RWPE1 (cell line): ENCODE measurements at regions not wholly inside any gene's neighbourhood (a gene's known extent, or its start where the extent isn't known, plus 50 kb on each side); places are given as distances from the start of the nearest gene placed in this dataset.

Experiments used
- CTCF ChIA-PET: fragments of 350-600 bp; sonication (Branson Sonifier 250); formaldehyde crosslinking; extraction: SDS; loops from one replicate; lab custom pipeline; 2021; lab: Yijun Ruan, JAX
- POLR2A ChIA-PET: fragments of 400-600 bp; formaldehyde crosslinking; extraction: SDS; loops from one replicate; lab custom pipeline; 2020; ENCODE audit warnings: antibody characterized with exemption; ENCODE audit not compliant: low non-redundant PET; lab: Yijun Ruan, JAX
- DNase-seq: peaks from one replicate; pipeline ENCODE4 v3.0.0; 2012; ENCODE audit warnings: low spot score
- H3K27ac ChIP-seq: fragments of 450-650 bp; 2 replicates; pipeline ENCODE4 v1.5.1; 2017
- CTCF ChIP-seq: fragments of 450-650 bp; conservative IDR thresholded peaks from 2 replicates; pipeline ENCODE4 v1.5.1; 2017; ENCODE audit warnings: low read depth, mild to moderate bottlenecking

- ChIA-PET CTCF (interaction anchor here (0.7 kb wide), 1 partner anchor 24 kb away, joined by 3 read pairs; no protein-coding TSS in a partner anchor), POLR2A (no interaction called here)
- TF ChIP-seq CTCF = no peak
- H3K27ac ChIP-seq = no peak overlapping the region
- DNase-seq = no peak
These were observed 388.9 kb upstream of the JARID2 start for GRCh38 chr6:14857001-14857400.

DNA sequence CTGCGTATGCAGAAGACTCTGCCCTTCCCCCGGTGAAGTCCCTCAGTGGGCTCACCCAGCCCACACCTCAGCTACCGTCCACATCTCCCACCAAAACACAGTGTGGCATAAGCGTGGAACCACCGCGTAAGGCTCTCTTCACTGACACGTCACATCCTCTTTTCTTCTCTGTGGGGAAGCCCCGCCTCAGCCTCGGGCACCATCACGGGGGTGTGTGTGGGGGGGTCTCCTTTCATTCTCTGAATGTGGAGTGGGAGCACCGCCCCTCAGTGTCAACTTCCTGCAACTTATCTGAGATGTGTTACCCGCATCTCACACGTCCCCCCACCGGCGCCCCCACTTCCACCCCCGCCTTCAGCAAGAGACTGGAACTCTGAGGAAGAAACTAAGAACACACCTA lies 388.4 kb upstream of the JARID2 start:
- no peak for TF ChIP-seq CTCF
- no peak overlapping the region for H3K27ac ChIP-seq
- ChIA-PET CTCF (no interaction called here), POLR2A (no interaction called here)
- no peak for DNase-seq

DNA sequence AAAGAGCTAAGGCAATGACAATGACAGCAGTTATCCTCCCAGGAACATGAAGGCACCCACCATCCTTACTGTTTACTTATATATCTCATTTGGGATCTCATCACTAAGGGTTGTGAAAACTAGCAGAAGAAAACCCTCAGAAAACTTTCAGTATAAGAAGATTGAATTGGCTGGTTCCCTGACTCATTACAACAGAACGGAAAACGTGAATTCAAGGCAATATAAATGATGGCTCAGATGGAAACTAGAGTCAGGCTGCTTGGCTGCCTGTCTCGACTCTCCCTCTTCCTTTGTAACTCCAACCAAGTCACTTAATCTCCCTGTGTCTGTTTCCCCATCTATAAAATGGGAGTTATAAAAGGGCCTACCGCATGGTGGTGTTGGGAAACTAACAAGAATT lies 387.1 kb upstream of the JARID2 start:
- CTCF ChIA-PET = no interaction called here
- TF ChIP-seq CTCF = no peak
- DNase-seq = no peak
- H3K27ac ChIP-seq = no peak overlapping the region
- POLR2A ChIA-PET = no interaction called here

GRCh38 chr6:14860774-14861173 lies 385.1 kb upstream of the JARID2 start:
- no peak for DNase-seq
- H3K27ac ChIP-seq = no peak overlapping the region
- POLR2A ChIA-PET = no interaction called here
- no peak for TF ChIP-seq CTCF
- CTCF ChIA-PET = no interaction called here

DNA sequence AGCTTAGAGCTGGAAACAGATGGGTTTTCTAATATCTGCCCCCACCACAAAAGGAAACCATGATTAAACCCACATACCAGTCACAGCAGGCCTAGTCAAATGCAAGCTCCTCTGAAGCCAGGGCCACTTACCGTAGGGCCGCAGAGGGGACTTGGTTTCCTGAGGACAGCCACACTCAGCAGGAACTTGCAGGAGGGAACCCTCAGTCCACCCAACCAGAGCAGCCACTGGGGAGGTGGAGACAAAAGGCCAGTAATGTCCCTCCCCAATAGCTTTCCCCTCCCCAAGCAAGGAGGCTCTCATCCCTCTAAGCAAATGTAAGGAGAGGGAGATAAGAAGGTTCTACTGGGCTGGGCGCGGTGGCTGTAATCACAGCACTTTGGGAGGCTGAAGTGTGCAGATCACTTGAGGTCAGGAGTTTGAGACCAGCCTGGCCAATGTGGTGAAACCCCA lies 384.4 kb upstream of the JARID2 start:
- DNase-seq = no peak
- TF ChIP-seq CTCF = no peak
- H3K27ac ChIP-seq = no peak overlapping the region
- ChIA-PET POLR2A (no interaction called here), CTCF (interaction anchor here (0.7 kb wide), 1 partner anchor 1982 kb away, joined by 3 read pairs; no protein-coding TSS in a partner anchor)

DNA sequence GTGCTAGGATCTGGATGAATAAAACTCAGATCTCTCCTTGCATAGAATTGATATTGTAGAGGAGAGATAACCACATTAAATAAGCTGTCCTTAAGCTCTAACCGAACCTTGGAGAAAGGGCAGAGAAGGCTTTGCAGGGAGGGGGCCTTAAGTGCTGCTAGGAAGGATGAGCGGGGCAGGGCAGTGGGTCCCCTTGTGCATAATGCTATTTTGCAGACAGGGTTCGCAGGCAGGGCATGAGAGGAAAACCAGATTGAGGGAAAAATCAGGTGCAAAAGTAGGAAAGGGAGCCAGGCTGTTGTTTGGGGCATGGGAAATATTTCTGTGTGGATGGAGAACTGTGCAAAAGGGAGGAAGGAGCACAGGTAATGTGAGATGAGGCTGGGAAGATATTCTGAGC lies 383.0 kb upstream of the JARID2 start:
- POLR2A ChIA-PET = no interaction called here
- TF ChIP-seq CTCF = no peak
- H3K27ac ChIP-seq = no peak overlapping the region
- no peak for DNase-seq
- CTCF ChIA-PET = no interaction called here
